ENCODE measurements at regions not wholly inside any gene's neighbourhood (a gene's known extent, or its start where the extent isn't known, plus 50 kb on each side); places are given as distances from the start of the nearest gene placed in this dataset.

- TF ChIP-seq CTCF (IDR thresholded peaks at IDR 0.05; ENCODE audit: low read length, missing control alignments): no peak
- H3K4me3 ChIP-seq (replicated peaks; ENCODE audit: low read depth, low read length): no peak overlapping the region
- DNase-seq (ENCODE audit: low read depth): no peak
Observed at GRCh38 chr6:165950316-165950715, 217.3 kb downstream of the TBXT start.

GRCh38 chr6:165949324-165949723 is 218.3 kb downstream of the TBXT start:
- no peak for DNase-seq (ENCODE audit: low read depth)
- no peak overlapping the region for H3K4me3 ChIP-seq (replicated peaks; ENCODE audit: low read depth, low read length)
- TF ChIP-seq CTCF (IDR thresholded peaks at IDR 0.05; ENCODE audit: low read length, missing control alignments): no peak

- TF ChIP-seq CTCF (IDR thresholded peaks at IDR 0.05; ENCODE audit: low read length, missing control alignments): no peak
- no peak for DNase-seq (ENCODE audit: low read depth)
- no peak overlapping the region for H3K4me3 ChIP-seq (replicated peaks; ENCODE audit: low read depth, low read length)
Observed at GRCh38 chr6:165944002-165944466, 223.6 kb downstream of the TBXT start.

- H3K4me3 ChIP-seq (replicated peaks; ENCODE audit: low read depth, low read length): no peak overlapping the region
- no peak for TF ChIP-seq CTCF (IDR thresholded peaks at IDR 0.05; ENCODE audit: low read length, missing control alignments)
- DNase-seq (ENCODE audit: low read depth): no peak
Observed at GRCh38 chr6:165941786-165942185, 225.9 kb downstream of the TBXT start.

GRCh38 chr6:165941249-165941775 is 226.3 kb downstream of the TBXT start:
- H3K4me3 ChIP-seq (replicated peaks; ENCODE audit: low read depth, low read length): no peak overlapping the region
- no peak for DNase-seq (ENCODE audit: low read depth)
- TF ChIP-seq CTCF (IDR thresholded peaks at IDR 0.05; ENCODE audit: low read length, missing control alignments): no peak

- DNase-seq (ENCODE audit: low read depth): no peak
- no peak overlapping the region for H3K4me3 ChIP-seq (replicated peaks; ENCODE audit: low read depth, low read length)
- TF ChIP-seq CTCF (IDR thresholded peaks at IDR 0.05; ENCODE audit: low read length, missing control alignments): no peak
Observed at GRCh38 chr6:165940366-165940765, 227.3 kb downstream of the TBXT start.

- DNase-seq (ENCODE audit: low read depth): no peak
- no peak overlapping the region for H3K4me3 ChIP-seq (replicated peaks; ENCODE audit: low read depth, low read length)
- no peak for TF ChIP-seq CTCF (IDR thresholded peaks at IDR 0.05; ENCODE audit: low read length, missing control alignments)
Observed at GRCh38 chr6:165939601-165940290, 227.9 kb downstream of the TBXT start.
